Activated CD4-positive, CD25-positive, alpha-beta regulatory T cell treated with anti-CD3 and anti-CD28 coated beads, Interleukin-2, amount 50 U/mL, for 72 hours (primary cell): ENCODE measurements at regions not wholly inside any gene's neighbourhood (a gene's known extent, or its start where the extent isn't known, plus 50 kb on each side); places are given as distances from the start of the nearest gene placed in this dataset.

Experiments used
- DNase-seq: peaks from one replicate; pipeline ENCODE4 v3.0.0; 2021

DNA sequence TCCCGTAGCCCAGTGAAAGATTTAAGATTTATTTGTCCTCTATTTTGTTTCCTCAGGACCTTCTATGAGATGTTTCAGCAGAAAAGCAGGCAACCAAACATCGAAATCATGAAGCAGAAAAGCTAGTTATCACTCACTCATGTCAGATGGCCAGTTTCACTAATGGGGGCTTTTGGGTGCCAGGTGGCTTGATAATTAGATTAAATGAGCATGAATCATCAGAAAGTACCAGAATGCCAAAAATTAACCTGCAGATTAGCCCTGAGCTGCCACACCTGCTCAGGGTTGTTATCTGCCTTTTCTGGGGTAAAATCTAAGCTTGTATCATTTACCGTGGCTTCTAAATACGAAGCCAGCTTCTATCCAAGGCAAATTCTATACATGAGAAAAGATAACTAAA is 1017.5 kb downstream of the XPNPEP1 start:
- no peak for DNase-seq

GRCh38 chr10:108905171-108905570 is 1018.1 kb downstream of the XPNPEP1 start:
- DNase-seq: no peak

GRCh38 chr10:108904163-108904838 is 1019.0 kb downstream of the XPNPEP1 start:
- DNase-seq: no peak

- no peak for DNase-seq
Observed at GRCh38 chr10:108902619-108903285, 1020.6 kb downstream of the XPNPEP1 start.

DNA sequence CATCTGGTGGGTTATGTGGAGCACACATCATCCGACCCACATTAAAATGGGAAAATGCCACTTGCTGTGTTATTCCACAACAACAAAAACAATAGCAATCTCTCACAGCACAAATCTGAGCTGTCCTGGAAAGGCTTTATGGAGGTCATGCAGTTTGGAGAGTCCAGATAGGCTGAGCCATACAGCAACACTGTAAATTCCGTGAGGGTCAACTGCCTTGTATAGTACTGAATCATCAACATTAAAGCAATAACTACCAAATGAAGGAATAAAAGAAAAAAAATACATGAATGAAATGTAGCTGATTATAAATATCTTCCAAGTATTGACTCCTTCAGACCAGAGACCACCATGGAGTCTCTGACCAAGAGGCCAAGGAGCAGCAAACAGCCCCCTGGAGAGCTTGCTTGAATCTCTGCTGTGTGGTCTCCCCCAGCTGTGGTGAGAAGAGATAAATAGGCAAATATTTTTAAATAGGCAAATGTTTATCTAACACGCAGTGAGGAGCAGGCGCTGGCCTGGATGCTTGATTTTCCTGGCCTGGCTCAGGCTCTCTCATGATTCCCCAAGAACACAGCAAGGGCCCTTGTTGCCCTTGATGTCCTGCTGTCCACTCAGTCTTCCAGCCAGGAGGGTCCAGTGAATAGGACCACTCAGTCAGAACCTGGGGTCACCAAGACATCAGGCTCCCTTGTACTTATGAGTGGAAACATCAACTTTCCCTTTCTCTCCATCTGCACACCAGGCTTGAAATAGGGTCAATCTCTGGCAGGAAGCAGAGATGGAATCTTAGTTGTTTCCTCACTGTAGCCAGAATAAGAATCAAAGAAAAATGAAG is 1021.3 kb downstream of the XPNPEP1 start:
- DNase-seq: no peak

DNA sequence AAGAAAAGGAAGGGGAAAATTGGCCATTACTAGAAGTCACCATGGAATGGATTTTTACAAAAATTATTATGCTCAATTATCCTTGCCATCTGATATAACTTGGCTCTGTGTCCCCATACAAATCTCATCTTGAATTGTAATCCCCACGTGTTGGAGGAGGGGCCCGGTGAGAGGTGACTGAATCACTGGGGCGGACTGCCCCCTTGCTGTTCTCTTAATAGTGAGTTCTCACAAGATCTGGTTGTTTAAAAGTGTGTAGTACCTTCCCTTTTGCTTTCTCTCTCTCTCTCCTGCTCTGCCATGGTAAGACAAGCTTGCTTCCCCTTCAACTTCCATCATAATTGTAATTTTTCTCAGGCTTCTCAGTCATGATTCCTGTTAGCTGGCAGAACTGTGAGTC is 1023.6 kb downstream of the XPNPEP1 start:
- no peak for DNase-seq

DNA sequence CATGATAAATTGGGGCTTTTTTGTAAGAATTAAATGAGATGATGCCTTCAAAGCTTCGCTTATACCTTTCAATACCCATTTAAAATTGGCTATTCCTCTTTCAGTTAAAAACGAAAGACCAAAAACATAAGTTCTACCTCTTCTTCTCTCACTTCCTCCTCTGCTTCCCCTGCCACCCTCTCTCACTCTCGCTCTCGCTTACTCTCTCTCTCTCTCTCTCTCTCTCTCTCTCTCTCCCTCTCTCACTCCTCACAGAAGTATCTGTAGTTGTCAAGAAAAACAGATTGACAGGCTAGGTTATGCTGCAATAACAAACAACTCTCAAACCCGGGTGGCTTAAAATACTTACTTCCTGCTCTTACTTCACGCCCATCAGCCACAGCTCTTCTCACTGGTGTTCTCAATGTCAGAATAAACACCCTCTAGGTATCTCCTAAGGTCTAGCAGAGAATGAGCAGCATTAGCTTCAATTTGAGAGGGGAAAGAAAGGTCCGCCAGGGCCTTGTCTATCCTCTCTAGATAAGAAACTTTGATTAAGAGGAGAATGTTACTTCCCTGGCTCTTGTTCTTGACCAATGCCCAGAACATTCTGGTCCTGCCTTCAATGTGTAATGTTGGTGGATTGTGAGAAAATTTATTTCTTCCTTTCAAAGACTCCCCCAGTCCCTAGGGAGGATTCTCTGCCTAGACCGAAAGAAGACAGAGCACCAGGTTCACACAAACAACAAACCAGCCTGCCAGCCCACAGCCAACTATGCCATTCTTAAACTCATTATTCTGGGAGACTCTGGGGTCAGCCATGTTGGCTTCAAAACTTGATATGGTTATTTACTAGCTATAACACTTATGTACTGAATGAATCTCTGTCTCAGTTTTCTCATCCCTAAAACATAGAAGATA is 1028.7 kb downstream of the XPNPEP1 start:
- DNase-seq: no peak

DNA sequence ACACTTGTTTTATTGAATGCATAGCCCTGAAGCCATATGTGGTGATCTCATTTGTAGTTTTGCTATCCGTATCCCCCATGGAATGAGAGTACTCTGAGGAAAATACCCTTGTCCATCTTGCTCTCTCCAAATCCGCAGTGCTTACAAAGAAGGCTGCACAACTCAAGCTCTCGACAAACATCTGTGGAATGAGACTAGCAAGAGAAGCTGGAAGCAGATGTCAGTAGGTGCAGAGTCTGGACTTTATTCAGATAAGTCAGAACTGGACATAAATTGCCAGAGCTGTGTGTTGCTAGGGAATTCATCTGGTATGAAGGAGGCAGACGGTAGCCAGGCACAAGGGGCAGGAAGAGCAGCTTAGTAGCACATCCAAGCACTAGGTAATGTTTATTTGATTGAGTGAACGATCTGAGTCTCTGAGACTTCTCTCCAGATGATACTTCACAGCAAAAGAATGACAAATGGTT is 1046.2 kb downstream of the XPNPEP1 start:
- no peak for DNase-seq

DNA sequence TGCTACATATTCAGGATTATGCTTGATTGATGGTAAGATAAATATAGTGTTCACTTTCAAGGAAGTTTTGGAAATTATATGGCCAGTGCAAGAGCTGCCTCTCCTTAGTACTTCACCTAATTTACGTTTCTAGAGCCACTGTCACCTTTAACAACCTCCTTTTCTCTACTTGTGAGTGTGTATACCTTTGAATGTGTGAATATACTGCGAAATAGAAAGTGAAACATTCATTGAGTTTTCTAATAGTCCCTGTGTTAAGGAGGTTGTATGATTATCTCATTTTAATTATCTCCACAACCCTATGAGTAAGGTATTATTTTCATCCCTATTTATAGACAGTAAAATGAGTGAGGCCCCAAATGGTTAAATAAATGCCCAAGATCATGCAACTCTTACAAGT is 1050.5 kb downstream of the XPNPEP1 start:
- no peak for DNase-seq

DNA sequence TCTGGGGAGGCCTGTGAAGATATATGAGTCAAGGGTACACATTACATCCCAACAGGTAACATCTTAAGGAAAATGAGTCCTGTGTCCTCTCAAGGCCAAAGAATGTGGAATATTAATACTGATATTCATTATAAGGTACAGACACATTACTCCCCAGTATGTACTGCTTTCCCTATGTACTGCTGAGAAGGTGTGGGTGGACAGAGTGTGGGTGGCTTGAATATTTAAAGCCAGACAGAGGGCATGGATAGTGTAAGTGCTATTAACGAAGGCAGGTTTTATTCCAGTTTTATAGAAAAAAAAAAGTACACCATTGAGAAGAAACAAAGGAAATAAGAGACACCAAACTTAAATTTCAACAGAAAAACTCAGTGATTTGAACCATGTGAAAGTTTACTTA is 1054.4 kb downstream of the XPNPEP1 start:
- no peak for DNase-seq

- DNase-seq: no peak
Observed at GRCh38 chr10:108862676-108863350, 1060.5 kb downstream of the XPNPEP1 start.

DNA sequence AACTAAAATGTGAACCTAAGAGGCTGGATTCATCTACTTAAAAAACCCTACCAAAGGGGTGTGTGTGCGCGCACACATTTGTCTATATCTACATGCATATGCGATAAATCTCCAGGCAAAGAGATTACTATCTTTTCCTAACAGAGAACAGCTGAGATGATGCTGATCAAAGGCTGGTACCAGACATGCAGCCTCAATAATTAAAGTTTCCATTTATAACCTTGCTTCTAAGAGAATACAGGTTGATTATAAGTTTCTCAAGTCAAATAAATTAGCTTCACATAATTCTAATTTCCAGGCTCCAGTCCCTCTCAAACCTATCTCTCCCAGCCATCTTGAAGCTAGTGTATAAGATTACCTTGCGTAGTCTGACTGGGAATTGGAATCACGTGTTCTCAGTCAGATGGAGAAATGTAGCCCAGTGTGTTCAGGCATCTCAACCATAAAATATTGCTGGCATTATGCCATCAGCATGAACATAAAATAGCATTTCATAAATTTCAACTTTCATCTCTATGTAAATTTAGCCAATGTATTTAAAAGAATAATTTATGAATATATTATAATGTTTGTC is 1062.0 kb downstream of the XPNPEP1 start:
- DNase-seq: no peak

DNA sequence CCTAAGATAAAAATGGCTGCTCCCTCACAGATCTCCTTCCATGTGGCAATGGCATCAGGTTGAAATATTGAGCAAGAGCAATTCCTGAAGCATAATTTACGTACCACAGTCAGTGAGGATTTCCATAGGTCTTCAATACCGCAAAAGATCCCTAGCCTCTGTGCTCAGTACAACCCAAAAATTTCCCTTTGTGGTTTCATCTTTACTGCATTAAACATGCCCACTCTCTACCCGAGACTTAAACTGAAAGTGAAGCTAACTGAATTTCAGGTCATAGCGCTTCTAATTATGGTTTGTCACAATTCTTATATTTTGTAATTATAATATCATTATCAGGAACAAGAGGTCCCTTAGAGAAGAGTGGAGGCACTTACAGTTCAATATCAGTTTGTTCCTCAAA is 1071.1 kb downstream of the XPNPEP1 start:
- no peak for DNase-seq

DNA sequence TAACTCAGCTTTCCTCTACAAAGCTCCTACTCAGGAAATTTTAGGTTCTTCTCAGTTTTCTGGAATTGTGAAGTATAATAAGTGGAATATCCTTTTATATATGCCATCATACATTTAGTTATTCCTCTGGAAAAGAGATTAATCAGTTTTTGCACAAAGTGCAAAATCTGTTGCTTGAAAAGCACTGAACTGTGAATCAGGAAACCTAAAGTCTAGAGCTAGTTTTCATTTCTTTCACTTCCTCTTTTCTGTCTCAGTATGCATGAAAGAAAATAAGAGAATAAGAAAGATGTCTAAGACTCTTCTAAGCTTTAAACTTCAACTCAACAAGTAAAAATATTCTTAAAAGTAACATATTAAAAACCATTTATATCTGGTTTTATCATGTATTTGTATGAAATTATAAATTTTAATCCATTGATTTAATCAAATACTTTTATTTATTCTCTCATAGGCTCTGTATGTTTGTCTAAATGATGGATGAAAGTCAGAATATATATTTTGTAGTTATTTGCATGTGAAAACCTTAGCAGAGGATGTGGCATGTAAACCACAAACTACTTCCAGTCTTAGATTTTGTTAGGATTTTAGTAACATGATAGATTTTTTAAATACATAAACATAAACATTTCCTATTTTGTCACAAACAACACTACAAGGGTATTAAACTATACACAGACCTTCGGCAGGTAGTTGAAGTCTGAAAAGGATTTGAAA is 1073.0 kb downstream of the XPNPEP1 start:
- DNase-seq: no peak

DNA sequence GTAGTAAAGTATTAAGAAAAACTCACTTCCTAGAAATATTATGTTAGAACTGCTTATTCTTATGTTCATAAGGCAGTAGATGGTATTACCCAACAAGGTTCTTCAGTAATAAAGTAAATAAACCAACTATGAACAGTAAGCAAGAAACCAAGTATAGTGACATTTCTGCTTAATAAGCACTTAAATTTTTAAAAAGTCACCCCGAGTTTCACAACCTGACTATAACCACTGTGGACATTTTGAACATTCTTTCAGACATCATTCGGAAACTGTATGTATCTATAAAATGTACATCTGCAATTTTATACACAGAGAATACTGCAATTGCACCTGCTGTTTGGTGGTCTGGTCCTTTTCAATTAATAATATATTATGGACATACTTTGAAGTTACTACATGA is 1073.6 kb downstream of the XPNPEP1 start:
- no peak for DNase-seq

GRCh38 chr10:108849186-108849585 is 1074.1 kb downstream of the XPNPEP1 start:
- no peak for DNase-seq

GRCh38 chr10:108848046-108848445 is 1075.3 kb downstream of the XPNPEP1 start:
- DNase-seq: no peak

DNA sequence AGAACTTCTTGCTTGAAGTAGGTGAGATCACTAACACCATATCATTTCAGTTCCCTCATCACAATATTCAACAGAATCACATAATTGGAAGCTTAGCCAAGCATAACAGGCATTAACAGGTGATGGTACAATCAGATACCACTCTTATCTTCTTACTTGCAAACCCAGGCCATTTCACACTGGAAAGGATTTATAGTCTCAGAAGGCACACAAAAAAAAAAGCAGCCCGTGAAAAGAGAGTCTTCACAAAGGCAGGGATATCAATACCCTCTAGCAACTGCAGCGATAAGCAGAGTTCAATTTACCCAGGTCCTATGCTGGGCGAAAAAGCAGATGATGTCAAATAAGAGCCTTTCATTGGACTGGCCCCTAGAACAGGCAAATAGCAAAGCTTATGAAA is 1082.4 kb downstream of the XPNPEP1 start:
- DNase-seq: no peak

DNA sequence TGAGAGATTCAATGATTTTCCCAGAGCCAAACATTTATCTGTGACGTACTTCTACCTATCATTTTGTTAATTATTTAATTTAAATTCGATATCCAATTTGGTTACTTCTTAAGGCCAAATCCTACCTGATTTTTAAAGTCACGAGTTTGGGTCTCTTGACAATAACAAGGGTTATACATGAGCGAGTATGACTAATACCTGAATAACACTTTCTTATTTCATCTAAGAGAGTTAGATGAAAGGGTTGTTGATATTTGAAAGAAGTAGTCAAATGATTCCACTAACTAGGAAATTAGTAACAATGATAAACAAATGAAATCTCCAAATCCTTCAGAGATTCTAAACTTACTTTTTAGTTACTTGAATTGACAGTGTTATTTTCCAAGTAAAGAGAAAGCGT is 1086.9 kb downstream of the XPNPEP1 start:
- DNase-seq: no peak

DNA sequence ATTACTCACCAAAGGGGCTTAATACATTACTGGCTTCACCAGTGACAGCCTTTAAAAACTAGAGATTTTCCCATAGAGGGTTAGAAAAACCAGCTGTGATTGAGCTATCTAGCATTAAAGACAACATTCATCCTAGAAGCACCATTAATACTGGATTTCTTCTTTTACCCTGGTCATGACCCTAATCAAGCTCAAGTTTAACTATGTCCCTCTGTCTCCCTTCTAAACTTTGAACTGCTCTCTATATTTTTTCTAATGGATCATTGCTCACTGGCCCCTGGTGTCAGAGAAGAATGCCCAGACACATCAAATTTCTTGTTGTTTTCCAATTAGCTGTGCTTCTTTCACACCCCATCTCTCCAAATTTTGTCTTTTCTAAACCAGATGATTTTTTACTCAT is 1101.3 kb downstream of the XPNPEP1 start:
- no peak for DNase-seq

DNA sequence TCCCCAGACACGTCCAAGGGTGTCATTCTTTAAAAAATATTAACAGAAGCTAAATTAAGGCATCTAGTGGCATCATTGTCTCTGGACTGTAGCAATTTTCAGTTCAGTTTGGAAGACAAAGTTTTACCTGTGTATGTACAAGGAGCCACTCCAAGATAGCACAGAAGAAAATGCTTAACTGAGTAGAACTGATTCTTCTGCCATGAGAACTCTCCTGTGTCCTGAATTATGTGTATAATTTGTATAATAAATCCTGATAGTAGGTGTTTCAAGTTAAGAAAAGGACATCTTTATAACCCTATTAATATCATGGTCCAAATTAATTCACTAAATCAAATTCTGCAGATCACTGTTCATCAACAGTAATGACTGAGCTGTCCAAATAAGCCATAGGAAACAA is 1104.0 kb downstream of the XPNPEP1 start:
- no peak for DNase-seq
